ENCODE measurements at regions not wholly inside any gene's neighbourhood (a gene's known extent, or its start where the extent isn't known, plus 50 kb on each side); places are given as distances from the start of the nearest gene placed in this dataset.

- H3K4me3 ChIP-seq (ENCODE audit: low read length in 2 of 2): no peak overlapping the region
- ATAC-seq (ENCODE audit: low FRiP score) (no peak), DNase-seq (no peak)
- no peak overlapping the region for H3K27ac ChIP-seq (ENCODE audit: low read depth in 1 of 2, low read length in 2 of 2)
- 67 to 73% methylated on average over 4 of the region's 4 CpGs for WGBS, 2 donors
- intact Hi-C loops (cut with DNase I): no loop called here
- H3K36me3 ChIP-seq (ENCODE audit: control insufficient read depth in 1 of 2, insufficient read depth in 2 of 2, low read length in 1 of 2): no peaks in the 10 kb centered on the region
- H3K9me3 ChIP-seq (ENCODE audit: control insufficient read depth, low read length): no peaks in the 10 kb centered on the region
- no peaks in the 10 kb centered on the region for H3K4me1 ChIP-seq (ENCODE audit: control insufficient read depth in 1 of 2, insufficient read depth in 2 of 2, low read length in 2 of 2)
- no peaks in the 10 kb centered on the region for H3K27me3 ChIP-seq (ENCODE audit: control insufficient read depth in 1 of 2, insufficient read depth in 2 of 2, low read length in 1 of 2)
These were observed 870.1 kb downstream of the KCNJ2 start for GRCh38 chr17:71039391-71039790.

GRCh38 chr17:71052971-71053370, 883.6 kb downstream of the KCNJ2 start:
- no peaks in the 10 kb centered on the region for H3K27me3 ChIP-seq (ENCODE audit: control insufficient read depth in 1 of 2, insufficient read depth in 2 of 2, low read length in 1 of 2)
- no peak for DNase-seq
- intact Hi-C loops (cut with DNase I): no loop called here

GRCh38 chr17:71055128-71055527, 885.8 kb downstream of the KCNJ2 start:
- H3K4me1 ChIP-seq (ENCODE audit: control insufficient read depth in 1 of 2, insufficient read depth in 2 of 2, low read length in 2 of 2): no peaks in the 10 kb centered on the region
- no peak overlapping the region for H3K27ac ChIP-seq (ENCODE audit: low read depth in 1 of 2, low read length in 2 of 2)
- no peak for ATAC-seq (ENCODE audit: low FRiP score)
- H3K27me3 ChIP-seq (ENCODE audit: control insufficient read depth in 1 of 2, insufficient read depth in 2 of 2, low read length in 1 of 2): no peaks in the 10 kb centered on the region
- intact Hi-C loops (cut with DNase I): no loop called here
- no peak overlapping the region for H3K4me3 ChIP-seq (ENCODE audit: low read length in 2 of 2)
- no peak for DNase-seq
- H3K36me3 ChIP-seq (ENCODE audit: control insufficient read depth in 1 of 2, insufficient read depth in 2 of 2, low read length in 1 of 2): no peaks in the 10 kb centered on the region
- H3K9me3 ChIP-seq (ENCODE audit: control insufficient read depth, low read length): peaks cover 1% of the 10 kb centered on the region

More at GRCh38 chr17:71052971-71053370, 883.6 kb downstream of the KCNJ2 start:
- no peak for ATAC-seq (ENCODE audit: low FRiP score)
- Histone ChIP-seq H3K27ac (ENCODE audit: low read depth in 1 of 2, low read length in 2 of 2) (no peak overlapping the region), H3K9me3 (ENCODE audit: control insufficient read depth, low read length) (peaks cover 1% of the 10 kb centered on the region), H3K4me1 (ENCODE audit: control insufficient read depth in 1 of 2, insufficient read depth in 2 of 2, low read length in 2 of 2) (no peaks in the 10 kb centered on the region), H3K4me3 (ENCODE audit: low read length in 2 of 2) (no peak overlapping the region), H3K36me3 (ENCODE audit: control insufficient read depth in 1 of 2, insufficient read depth in 2 of 2, low read length in 1 of 2) (no peaks in the 10 kb centered on the region)
- WGBS, 2 donors: 71 to 78% methylated on average over 1 of the region's 1 CpG

- no peak overlapping the region for H3K27ac ChIP-seq (ENCODE audit: low read depth in 1 of 2, low read length in 2 of 2)
- intact Hi-C loops (cut with DNase I): no loop called here
- WGBS, 2 donors: 85 to 89% methylated on average over 6 of the region's 6 CpGs
- no peak for DNase-seq
- no peak for ATAC-seq (ENCODE audit: low FRiP score)
- no peaks in the 10 kb centered on the region for H3K36me3 ChIP-seq (ENCODE audit: control insufficient read depth in 1 of 2, insufficient read depth in 2 of 2, low read length in 1 of 2)
- no peaks in the 10 kb centered on the region for H3K4me1 ChIP-seq (ENCODE audit: control insufficient read depth in 1 of 2, insufficient read depth in 2 of 2, low read length in 2 of 2)
- H3K4me3 ChIP-seq (ENCODE audit: low read length in 2 of 2): no peak overlapping the region
- no peaks in the 10 kb centered on the region for H3K27me3 ChIP-seq (ENCODE audit: control insufficient read depth in 1 of 2, insufficient read depth in 2 of 2, low read length in 1 of 2)
- H3K9me3 ChIP-seq (ENCODE audit: control insufficient read depth, low read length): no peaks in the 10 kb centered on the region
These were observed 888.1 kb downstream of the KCNJ2 start for GRCh38 chr17:71057448-71057847.

GRCh38 chr17:71057938-71058337, 888.6 kb downstream of the KCNJ2 start:
- H3K9me3 ChIP-seq (ENCODE audit: control insufficient read depth, low read length): no peaks in the 10 kb centered on the region
- 79 to 81% methylated on average over 5 of the region's 5 CpGs for WGBS, 2 donors
- no peak for ATAC-seq (ENCODE audit: low FRiP score)
- no peak overlapping the region for H3K4me3 ChIP-seq (ENCODE audit: low read length in 2 of 2)
- H3K27me3 ChIP-seq (ENCODE audit: control insufficient read depth in 1 of 2, insufficient read depth in 2 of 2, low read length in 1 of 2): no peaks in the 10 kb centered on the region
- no peaks in the 10 kb centered on the region for H3K36me3 ChIP-seq (ENCODE audit: control insufficient read depth in 1 of 2, insufficient read depth in 2 of 2, low read length in 1 of 2)
- intact Hi-C loops (cut with DNase I): no loop called here
- no peak for DNase-seq
- H3K27ac ChIP-seq (ENCODE audit: low read depth in 1 of 2, low read length in 2 of 2): no peak overlapping the region
- no peaks in the 10 kb centered on the region for H3K4me1 ChIP-seq (ENCODE audit: control insufficient read depth in 1 of 2, insufficient read depth in 2 of 2, low read length in 2 of 2)

- no peak overlapping the region for H3K27ac ChIP-seq (ENCODE audit: low read depth in 1 of 2, low read length in 2 of 2)
- H3K27me3 ChIP-seq (ENCODE audit: control insufficient read depth in 1 of 2, insufficient read depth in 2 of 2, low read length in 1 of 2): no peaks in the 10 kb centered on the region
- no peak overlapping the region for H3K4me3 ChIP-seq (ENCODE audit: low read length in 2 of 2)
- no peak for ATAC-seq (ENCODE audit: low FRiP score)
- WGBS, 2 donors: 30 to 53% methylated on average over 2 of the region's 2 CpGs
- H3K36me3 ChIP-seq (ENCODE audit: control insufficient read depth in 1 of 2, insufficient read depth in 2 of 2, low read length in 1 of 2): no peaks in the 10 kb centered on the region
- no peaks in the 10 kb centered on the region for H3K4me1 ChIP-seq (ENCODE audit: control insufficient read depth in 1 of 2, insufficient read depth in 2 of 2, low read length in 2 of 2)
- intact Hi-C loops (cut with DNase I): no loop called here
- no peak for DNase-seq
- no peaks in the 10 kb centered on the region for H3K9me3 ChIP-seq (ENCODE audit: control insufficient read depth, low read length)
These were observed 893.8 kb downstream of the KCNJ2 start for GRCh38 chr17:71063127-71063526.

- Histone ChIP-seq H3K4me3 (ENCODE audit: low read length in 2 of 2) (no peak overlapping the region), H3K4me1 (ENCODE audit: control insufficient read depth in 1 of 2, insufficient read depth in 2 of 2, low read length in 2 of 2) (no peaks in the 10 kb centered on the region), H3K27ac (ENCODE audit: low read depth in 1 of 2, low read length in 2 of 2) (no peak overlapping the region), H3K36me3 (ENCODE audit: control insufficient read depth in 1 of 2, insufficient read depth in 2 of 2, low read length in 1 of 2) (no peaks in the 10 kb centered on the region), H3K27me3 (ENCODE audit: control insufficient read depth in 1 of 2, insufficient read depth in 2 of 2, low read length in 1 of 2) (no peaks in the 10 kb centered on the region), H3K9me3 (ENCODE audit: control insufficient read depth, low read length) (no peaks in the 10 kb centered on the region)
- 48 to 58% methylated on average over 3 of the region's 3 CpGs for WGBS, 2 donors
- ATAC-seq (ENCODE audit: low FRiP score): no peak
- intact Hi-C loops (cut with DNase I): no loop called here
- no peak for DNase-seq
These were observed 894.2 kb downstream of the KCNJ2 start for GRCh38 chr17:71063559-71063958.

GRCh38 chr17:71067669-71068407, 898.5 kb downstream of the KCNJ2 start:
- no peak for DNase-seq
- intact Hi-C loops (cut with DNase I): no loop called here

GRCh38 chr17:71068408-71068750, 899.0 kb downstream of the KCNJ2 start:
- H3K9me3 ChIP-seq (ENCODE audit: control insufficient read depth, low read length): no peaks in the 10 kb centered on the region
- DNase-seq: no peak
- no peak overlapping the region for H3K4me3 ChIP-seq (ENCODE audit: low read length in 2 of 2)
- no peaks in the 10 kb centered on the region for H3K27me3 ChIP-seq (ENCODE audit: control insufficient read depth in 1 of 2, insufficient read depth in 2 of 2, low read length in 1 of 2)
- H3K27ac ChIP-seq (ENCODE audit: low read depth in 1 of 2, low read length in 2 of 2): no peak overlapping the region
- intact Hi-C loops (cut with DNase I): no loop called here
- no peak for ATAC-seq (ENCODE audit: low FRiP score)
- H3K4me1 ChIP-seq (ENCODE audit: control insufficient read depth in 1 of 2, insufficient read depth in 2 of 2, low read length in 2 of 2): no peaks in the 10 kb centered on the region
- H3K36me3 ChIP-seq (ENCODE audit: control insufficient read depth in 1 of 2, insufficient read depth in 2 of 2, low read length in 1 of 2): no peaks in the 10 kb centered on the region

More at GRCh38 chr17:71067669-71068407, 898.5 kb downstream of the KCNJ2 start:
- no peak overlapping the region for H3K27ac ChIP-seq (ENCODE audit: low read depth in 1 of 2, low read length in 2 of 2)
- no peaks in the 10 kb centered on the region for H3K27me3 ChIP-seq (ENCODE audit: control insufficient read depth in 1 of 2, insufficient read depth in 2 of 2, low read length in 1 of 2)
- no peaks in the 10 kb centered on the region for H3K36me3 ChIP-seq (ENCODE audit: control insufficient read depth in 1 of 2, insufficient read depth in 2 of 2, low read length in 1 of 2)
- no peak for ATAC-seq (ENCODE audit: low FRiP score)
- no peak overlapping the region for H3K4me3 ChIP-seq (ENCODE audit: low read length in 2 of 2)
- H3K4me1 ChIP-seq (ENCODE audit: control insufficient read depth in 1 of 2, insufficient read depth in 2 of 2, low read length in 2 of 2): no peaks in the 10 kb centered on the region
- no peaks in the 10 kb centered on the region for H3K9me3 ChIP-seq (ENCODE audit: control insufficient read depth, low read length)
- WGBS, 2 donors: 24 to 51% methylated on average over 9 of the region's 9 CpGs
